ENCODE measurements at regions not wholly inside any gene's neighbourhood (a gene's known extent, or its start where the extent isn't known, plus 50 kb on each side); places are given as distances from the start of the nearest gene placed in this dataset.
"Not testable (repeated sequence)": the region's sequence is repeated elsewhere in the genome, so short reads cannot be mapped to it uniquely, and the experiment has no call there.

- no peak overlapping the region for H2AFZ ChIP-seq
- no peak overlapping the region for H3K4me3 ChIP-seq (ENCODE audit: low read depth, low read length)
- no peaks in the 10 kb centered on the region for H3K27me3 ChIP-seq (ENCODE audit: control insufficient read depth, insufficient read depth, low read length)
- no peaks in the 10 kb centered on the region for H3K36me3 ChIP-seq (ENCODE audit: control insufficient read depth, insufficient read depth, low read length)
- no peaks in the 10 kb centered on the region for H3K9me3 ChIP-seq (ENCODE audit: control insufficient read depth, low read length)
- H3K4me1 ChIP-seq, result no peaks in the 10 kb centered on the region
- H3K27ac ChIP-seq, result no peak overlapping the region
- no peak overlapping the region for H3K9ac ChIP-seq
- TF ChIP-seq CTCF (IDR thresholded peaks at IDR 0.05), result no peak
- no peaks in the 10 kb centered on the region for H3K79me2 ChIP-seq
- H3K4me2 ChIP-seq (ENCODE audit: low read length), result no peak overlapping the region
Measured at GRCh38 chr3:177262396-177262795, 65.1 kb upstream of the TBL1XR1 start.

- no peak for TF ChIP-seq CTCF (IDR thresholded peaks at IDR 0.05)
- H3K4me3 ChIP-seq (ENCODE audit: low read depth, low read length), result no peak overlapping the region
- no peaks in the 10 kb centered on the region for H3K27me3 ChIP-seq (ENCODE audit: control insufficient read depth, insufficient read depth, low read length)
- no peaks in the 10 kb centered on the region for H3K4me1 ChIP-seq
- H3K4me2 ChIP-seq (ENCODE audit: low read length), result no peak overlapping the region
- H3K27ac ChIP-seq, result no peak overlapping the region
- no peak overlapping the region for H2AFZ ChIP-seq
- no peaks in the 10 kb centered on the region for H3K36me3 ChIP-seq (ENCODE audit: control insufficient read depth, insufficient read depth, low read length)
- no peak overlapping the region for H3K9ac ChIP-seq
- no peaks in the 10 kb centered on the region for H3K9me3 ChIP-seq (ENCODE audit: control insufficient read depth, low read length)
- no peaks in the 10 kb centered on the region for H3K79me2 ChIP-seq
Measured at GRCh38 chr3:177263615-177264368, 66.5 kb upstream of the TBL1XR1 start.

- not testable (repeated sequence) for H3K4me2 ChIP-seq (ENCODE audit: low read length); H3K9me3 ChIP-seq (ENCODE audit: control insufficient read depth, low read length); H3K4me3 ChIP-seq (ENCODE audit: low read depth, low read length); H3K4me1 ChIP-seq; H2AFZ ChIP-seq; H3K9ac ChIP-seq; H3K27me3 ChIP-seq (ENCODE audit: control insufficient read depth, insufficient read depth, low read length); H3K27ac ChIP-seq; H3K36me3 ChIP-seq (ENCODE audit: control insufficient read depth, insufficient read depth, low read length); H3K79me2 ChIP-seq
Measured at GRCh38 chr3:177271811-177272501, 74.7 kb upstream of the TBL1XR1 start.

- no peaks in the 10 kb centered on the region for H3K9me3 ChIP-seq (ENCODE audit: control insufficient read depth, low read length)
- no peaks in the 10 kb centered on the region for H3K36me3 ChIP-seq (ENCODE audit: control insufficient read depth, insufficient read depth, low read length)
- H2AFZ ChIP-seq, result no peak overlapping the region
- H3K79me2 ChIP-seq, result no peaks in the 10 kb centered on the region
- no peak overlapping the region for H3K9ac ChIP-seq
- no peaks in the 10 kb centered on the region for H3K27me3 ChIP-seq (ENCODE audit: control insufficient read depth, insufficient read depth, low read length)
- TF ChIP-seq CTCF (IDR thresholded peaks at IDR 0.05), result no peak
- no peak overlapping the region for H3K27ac ChIP-seq
- no peak overlapping the region for H3K4me3 ChIP-seq (ENCODE audit: low read depth, low read length)
- H3K4me2 ChIP-seq (ENCODE audit: low read length), result no peak overlapping the region
- peaks cover 8% of the 10 kb centered on the region for H3K4me1 ChIP-seq
Measured at GRCh38 chr3:177278016-177278415, 80.7 kb upstream of the TBL1XR1 start.

- Histone ChIP-seq H3K79me2 (no peaks in the 10 kb centered on the region), H3K27ac (no peak overlapping the region), H2AFZ (peak overlapping the region; percentile 4), H3K9ac (no peak overlapping the region), H3K4me3 (ENCODE audit: low read depth, low read length) (no peak overlapping the region), H3K4me1 (peaks cover 8% of the 10 kb centered on the region), H3K36me3 (ENCODE audit: control insufficient read depth, insufficient read depth, low read length) (no peaks in the 10 kb centered on the region), H3K4me2 (ENCODE audit: low read length) (peak overlapping the region; percentile 39), H3K27me3 (ENCODE audit: control insufficient read depth, insufficient read depth, low read length) (no peaks in the 10 kb centered on the region), H3K9me3 (ENCODE audit: control insufficient read depth, low read length) (no peaks in the 10 kb centered on the region)
- no peak for TF ChIP-seq CTCF (IDR thresholded peaks at IDR 0.05)
Measured at GRCh38 chr3:177279118-177279815, 82.0 kb upstream of the TBL1XR1 start.
